GM12891 (cell line): ENCODE measurements at regions not wholly inside any gene's neighbourhood (a gene's known extent, or its start where the extent isn't known, plus 50 kb on each side); places are given as distances from the start of the nearest gene placed in this dataset.

Experiments
- PAX5 ChIP-seq: IDR thresholded peaks from 2 replicates; pipeline ENCODE4 v1.6.1; 2011; ENCODE audit warnings: low read length, moderate library complexity, mild to moderate bottlenecking; ENCODE audit not compliant: insufficient read depth, severe bottlenecking
- POLR2A ChIP-seq: IDR thresholded peaks from 2 replicates; pipeline ENCODE4 v1.6.1; 2011; ENCODE audit warnings: low read depth, low read length, control low read depth
- POLR2AphosphoS5 ChIP-seq: IDR thresholded peaks from 2 replicates; pipeline ENCODE4 v1.6.1; 2011; ENCODE audit warnings: low read depth, low read length, control low read depth
- POU2F2 ChIP-seq: IDR thresholded peaks from 2 replicates; pipeline ENCODE4 v1.6.1; 2011; ENCODE audit warnings: low read depth, mild to moderate bottlenecking, control low read depth, low read length, moderate library complexity
- SPI1 ChIP-seq: IDR thresholded peaks from 2 replicates; pipeline ENCODE4 v1.6.1; 2011; ENCODE audit warnings: low read depth, low read length, control low read depth
- TAF1 ChIP-seq: IDR thresholded peaks from 2 replicates; pipeline ENCODE4 v1.6.1; 2011; ENCODE audit warnings: low read depth, low read length, control low read depth

DNA sequence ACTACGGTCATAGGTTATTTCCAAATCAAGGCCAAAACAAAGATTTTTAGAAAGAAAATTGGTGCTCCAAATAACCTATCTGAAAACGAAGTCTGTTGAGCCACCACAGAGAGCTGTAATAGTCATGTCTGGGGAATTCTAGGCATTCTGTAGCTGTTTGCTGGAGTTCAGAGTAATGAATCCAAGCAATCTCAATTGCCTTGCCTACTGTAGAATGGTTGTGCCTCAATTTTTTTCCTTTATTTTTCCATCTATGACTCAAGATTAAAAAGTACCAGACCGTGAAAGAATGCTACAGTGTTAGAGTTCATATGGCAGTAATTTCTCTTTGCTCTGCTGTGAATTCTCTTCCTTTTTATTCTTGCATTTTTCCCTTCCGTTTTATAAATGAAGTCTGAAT lies 1007.2 kb upstream of the ALCAM start:
- no peak for TF ChIP-seq POLR2A
- no peak for TF ChIP-seq SPI1
- no peak for TF ChIP-seq POLR2AphosphoS5
- no peak for TF ChIP-seq POU2F2
- TF ChIP-seq TAF1 = no peak
- TF ChIP-seq PAX5 = no peak
